T-helper 22 cell (primary cell): ENCODE measurements at regions not wholly inside any gene's neighbourhood (a gene's known extent, or its start where the extent isn't known, plus 50 kb on each side); places are given as distances from the start of the nearest gene placed in this dataset.
"Not testable (repeated sequence)": the region's sequence is repeated elsewhere in the genome, so short reads cannot be mapped to it uniquely, and the experiment has no call there.

Source experiments
- DNase-seq: peaks from one replicate; pipeline ENCODE4 v3.0.0-alpha.2; 2020; ENCODE audit warnings: low read depth

DNA sequence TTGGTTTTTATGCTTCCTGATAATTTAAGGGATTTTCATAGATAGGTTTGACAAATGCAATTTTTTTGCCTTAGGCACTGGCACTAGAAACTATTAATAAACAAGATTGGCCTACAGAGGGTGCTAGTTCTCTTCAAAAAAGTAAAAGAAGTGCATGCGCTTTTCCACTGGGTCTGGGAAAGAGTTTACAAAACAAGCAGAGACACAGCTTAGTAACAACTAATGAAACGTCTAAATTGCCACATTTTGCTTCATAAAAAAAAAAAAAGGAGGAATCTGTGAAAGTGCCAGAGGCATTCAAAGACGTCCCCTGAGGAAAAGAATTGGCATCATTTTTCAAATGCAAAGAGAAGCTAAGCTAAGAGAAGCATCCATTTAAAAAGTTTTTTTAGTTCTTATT is 58.3 kb upstream of the EEA1 start:
- DNase-seq, result no peak

DNA sequence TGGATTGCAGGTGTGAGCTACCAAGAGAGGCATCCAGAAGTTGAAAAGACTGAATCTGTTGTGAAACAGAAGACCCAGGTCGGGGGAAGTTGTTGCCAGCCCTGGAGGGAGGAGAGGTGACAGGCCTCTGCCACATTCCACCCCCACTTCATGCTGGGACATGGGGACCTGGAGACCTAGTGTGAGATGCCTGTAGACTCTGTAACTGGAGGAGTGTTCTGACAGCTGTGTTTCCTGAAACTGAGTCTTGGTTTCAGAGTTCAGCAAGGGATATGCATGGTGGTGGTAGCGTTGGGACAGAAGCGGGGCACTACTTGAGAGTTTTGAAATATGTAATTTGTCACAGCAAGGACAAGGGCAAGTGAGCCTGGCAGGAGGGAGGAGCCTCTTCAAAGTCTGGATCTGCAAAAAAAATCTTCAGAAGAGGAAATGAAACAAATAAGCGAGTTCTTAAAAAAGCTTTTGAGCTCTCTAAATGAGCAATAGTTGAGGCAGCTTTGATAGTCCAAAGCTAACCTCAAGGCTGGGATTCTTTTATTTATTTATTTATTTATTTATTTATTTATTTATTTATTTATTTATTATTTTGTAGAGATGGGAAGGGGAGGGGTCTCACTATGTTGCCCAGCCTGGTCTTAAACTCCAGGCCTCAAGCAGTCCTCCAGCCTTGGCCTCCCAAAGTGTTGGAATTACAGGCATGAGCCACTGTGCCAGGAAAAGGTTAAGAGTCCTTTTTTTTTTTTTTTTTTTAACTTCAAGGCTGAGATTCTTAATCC is 58.9 kb upstream of the EEA1 start:
- no peak for DNase-seq

DNA sequence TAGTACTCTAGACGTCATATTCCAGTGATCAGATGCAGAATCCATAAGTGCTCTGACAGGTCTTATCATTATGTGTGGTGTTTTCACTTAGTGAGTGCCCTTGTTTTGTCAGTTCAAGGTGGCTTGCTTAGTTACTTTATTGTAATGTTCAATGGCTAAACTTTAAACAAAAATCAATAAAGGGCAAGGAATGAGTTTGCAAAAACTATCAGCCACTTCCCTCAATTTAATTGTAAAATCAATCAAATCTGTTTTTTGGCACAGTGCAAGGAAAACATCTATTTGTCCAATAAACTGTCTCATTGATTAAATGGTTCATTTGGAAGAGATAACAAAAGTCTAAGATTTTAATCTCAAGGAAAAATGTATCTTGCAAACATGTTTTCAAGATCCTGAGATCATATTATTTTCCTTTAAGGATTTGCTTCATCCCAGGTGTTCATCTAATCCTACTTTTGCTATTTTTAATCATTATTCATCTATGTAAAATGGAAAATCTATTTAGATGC is 59.6 kb upstream of the EEA1 start:
- DNase-seq, result no peak

DNA sequence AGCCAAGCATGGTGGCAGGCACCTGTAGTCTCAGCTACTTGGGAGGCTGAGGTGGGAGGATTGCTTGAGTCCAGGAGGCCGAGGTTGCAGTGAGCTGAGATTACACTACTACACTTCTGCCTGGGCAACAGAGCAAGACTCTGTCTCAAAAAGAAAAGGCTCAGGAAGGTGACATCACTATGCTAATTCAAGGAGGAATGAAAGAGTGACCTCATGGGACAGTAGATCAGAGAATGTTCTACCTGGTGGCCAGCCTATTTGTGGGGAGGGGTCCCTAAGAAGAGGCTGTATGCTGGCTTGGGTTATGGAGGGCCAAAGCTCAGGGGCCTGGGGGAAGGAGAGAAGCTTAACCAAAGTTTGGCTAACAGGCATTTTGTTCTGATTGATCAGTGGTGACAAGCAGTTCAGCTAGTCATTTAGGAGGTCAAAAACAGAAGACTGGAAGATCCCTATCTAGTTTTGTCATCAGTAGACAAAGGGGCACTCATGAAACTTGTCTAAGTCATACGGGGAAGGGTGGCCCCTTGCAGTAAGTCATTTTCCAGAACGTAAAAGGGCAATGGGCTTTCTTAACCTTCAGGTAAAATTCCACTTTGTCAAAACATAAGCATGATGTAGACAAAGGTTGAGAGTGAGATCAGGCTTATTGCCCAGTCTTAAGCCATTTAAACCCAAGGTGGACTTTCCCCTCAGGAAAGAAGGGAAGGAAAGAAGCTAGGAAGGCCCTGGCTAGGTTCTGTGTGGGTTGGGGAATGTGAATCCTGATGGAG is 60.8 kb upstream of the EEA1 start:
- DNase-seq, result no peak

DNA sequence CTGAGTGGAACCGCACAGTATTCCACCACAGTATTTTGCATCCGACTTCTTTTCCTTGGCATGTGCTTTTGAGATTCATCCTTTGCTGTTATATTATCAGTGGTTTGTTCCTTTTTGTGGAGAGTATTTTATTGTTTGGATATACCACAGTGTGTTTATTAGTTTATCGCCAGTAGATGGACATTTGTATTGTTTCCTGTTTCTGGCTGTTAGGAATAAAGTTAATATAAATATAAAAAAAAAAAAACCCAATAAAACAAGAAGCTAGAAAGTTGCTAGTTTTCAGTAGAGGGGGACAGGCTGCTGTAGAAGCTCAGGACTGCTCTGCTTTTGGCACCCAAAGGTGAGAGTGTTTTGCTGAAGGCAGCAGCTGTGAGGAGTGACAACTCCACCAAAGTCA is 62.0 kb upstream of the EEA1 start:
- no peak for DNase-seq

DNA sequence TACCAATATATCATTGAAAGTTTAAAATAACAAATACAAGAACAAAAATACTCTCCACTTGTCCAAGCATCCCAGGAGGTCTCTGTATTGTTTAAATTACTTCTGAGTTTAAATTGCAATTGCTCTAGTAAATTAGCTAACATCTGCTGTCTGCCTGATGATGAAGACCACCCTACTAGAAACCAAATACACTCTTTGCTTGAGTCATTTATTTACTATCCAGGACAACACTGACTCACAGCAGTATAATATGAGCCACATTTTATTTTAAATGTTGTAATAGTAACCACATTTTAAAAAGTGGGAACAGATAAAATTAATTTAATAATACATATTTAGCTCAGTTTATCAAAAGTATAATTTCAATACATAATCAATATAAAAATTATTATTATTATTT is 62.9 kb upstream of the EEA1 start:
- DNase-seq, result no peak

DNA sequence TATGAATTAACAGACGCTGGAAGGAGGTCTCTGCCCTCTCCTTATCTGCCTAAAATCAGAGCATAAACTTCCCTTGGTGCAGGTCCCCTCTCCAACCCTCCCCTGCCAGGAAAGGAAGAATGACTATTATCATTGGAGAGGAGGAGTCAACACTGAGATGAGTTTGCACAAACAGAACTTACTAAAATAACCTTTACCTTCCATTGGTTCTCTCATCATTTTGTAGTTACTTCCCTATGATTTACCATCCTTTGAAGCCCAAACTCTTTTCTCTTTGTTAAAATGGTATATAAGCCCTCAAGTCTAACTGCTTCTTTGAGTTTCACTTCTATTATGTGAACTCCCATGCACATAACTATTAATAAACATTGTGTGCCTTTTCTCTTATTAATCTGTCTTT is 64.2 kb upstream of the EEA1 start:
- DNase-seq, result no peak

DNA sequence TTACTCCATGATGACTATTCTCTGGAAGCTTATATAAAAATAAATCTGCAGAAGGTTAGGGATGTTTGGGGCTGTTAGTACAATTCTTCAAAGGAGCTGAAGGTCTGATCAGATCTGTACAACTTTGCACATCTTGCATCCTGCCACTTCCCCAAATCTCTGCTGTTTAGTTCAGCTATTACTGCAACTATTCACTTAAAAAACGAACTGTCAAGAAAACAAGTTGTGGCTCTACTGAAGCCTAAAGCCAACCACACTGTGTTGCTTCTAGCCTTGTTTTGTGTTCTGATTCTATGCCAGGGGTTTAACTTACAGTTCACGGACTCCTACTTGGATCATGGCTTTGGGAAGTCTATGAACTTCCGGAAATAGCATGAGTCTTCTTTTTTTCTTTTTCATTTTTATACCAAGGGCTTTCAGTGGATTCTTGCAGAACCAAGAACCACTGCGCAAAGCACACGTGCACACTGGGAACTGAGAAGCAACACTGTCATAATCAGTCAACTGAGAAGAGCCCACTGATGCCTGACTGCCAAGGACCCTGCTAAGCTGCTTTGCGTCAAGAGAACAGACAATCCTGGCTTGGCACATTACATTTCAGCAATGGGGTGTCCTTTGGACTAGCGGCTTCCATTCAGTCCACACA is 66.3 kb upstream of the EEA1 start:
- no peak for DNase-seq

DNA sequence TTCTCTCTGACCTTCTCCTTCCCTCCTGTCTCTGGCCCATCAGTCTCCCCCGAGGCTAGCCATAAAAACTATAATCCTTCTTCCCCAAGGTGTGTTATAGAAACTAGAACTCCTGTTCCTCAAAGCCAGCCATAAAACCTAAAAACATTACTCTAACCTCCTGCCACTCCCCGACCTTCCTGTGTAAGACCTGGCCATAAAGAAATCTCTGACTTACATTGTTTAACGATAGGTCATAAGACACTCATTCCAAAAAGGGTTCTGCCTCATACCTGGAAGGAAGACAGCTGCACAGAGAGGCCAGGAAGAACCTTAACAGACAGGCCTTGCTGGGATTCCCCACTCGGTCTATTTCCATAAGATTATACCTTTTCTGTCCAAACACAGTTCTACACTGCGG is 70.9 kb upstream of the EEA1 start:
- no peak for DNase-seq

DNA sequence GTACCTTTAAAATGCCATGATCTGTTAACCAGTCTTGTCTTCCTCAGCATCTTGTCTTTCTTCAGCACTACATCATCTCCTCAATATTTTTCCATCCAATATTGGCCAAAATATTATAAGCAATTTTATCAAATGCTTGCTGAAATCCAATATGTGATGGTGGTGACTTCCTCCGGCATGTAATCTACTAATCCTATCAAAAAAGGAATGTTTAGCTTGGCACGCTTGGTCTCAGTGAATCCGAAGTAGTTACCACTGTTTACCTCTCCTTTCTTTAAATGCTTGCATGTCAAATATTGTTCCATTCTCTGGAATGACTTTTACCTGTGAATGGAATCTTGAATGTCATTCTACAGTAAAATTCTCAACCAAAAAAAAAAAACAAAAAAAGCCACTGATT is 72.3 kb upstream of the EEA1 start:
- no peak for DNase-seq

DNA sequence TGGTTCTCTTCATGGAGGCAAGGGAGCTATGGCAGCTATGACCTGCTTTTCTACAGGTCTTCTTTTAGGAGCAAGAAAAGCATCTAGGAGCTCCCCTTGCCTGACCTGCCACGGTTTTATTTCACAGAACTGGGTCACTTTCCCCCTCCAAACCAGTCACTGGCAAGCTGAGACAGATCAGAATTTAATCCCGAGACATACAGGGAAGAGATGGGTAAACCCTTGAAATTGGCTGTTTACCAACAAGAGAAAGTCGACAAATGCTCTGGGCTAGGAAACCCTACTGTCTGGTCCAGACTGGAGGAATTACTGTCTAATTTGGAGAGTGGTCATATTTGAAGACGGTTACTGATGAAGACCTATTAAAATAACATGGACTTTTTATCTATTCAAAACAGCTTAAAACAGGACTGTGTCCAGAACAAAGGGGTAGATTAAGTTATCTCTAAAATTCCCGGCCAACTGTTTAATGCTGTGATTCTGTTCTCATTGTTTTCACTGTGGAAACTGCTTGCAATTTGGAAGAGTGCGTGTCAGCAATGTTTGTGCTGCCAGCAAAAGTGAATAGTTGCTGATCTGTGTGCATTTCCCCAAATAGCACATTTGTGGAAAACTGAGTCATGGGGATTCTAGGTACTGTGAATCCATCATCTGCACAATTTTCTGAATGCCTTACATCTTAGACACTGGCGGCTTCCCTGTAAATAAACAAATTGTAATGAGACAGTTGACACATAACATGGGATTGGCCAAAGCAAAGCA is 73.4 kb upstream of the EEA1 start:
- no peak for DNase-seq

DNA sequence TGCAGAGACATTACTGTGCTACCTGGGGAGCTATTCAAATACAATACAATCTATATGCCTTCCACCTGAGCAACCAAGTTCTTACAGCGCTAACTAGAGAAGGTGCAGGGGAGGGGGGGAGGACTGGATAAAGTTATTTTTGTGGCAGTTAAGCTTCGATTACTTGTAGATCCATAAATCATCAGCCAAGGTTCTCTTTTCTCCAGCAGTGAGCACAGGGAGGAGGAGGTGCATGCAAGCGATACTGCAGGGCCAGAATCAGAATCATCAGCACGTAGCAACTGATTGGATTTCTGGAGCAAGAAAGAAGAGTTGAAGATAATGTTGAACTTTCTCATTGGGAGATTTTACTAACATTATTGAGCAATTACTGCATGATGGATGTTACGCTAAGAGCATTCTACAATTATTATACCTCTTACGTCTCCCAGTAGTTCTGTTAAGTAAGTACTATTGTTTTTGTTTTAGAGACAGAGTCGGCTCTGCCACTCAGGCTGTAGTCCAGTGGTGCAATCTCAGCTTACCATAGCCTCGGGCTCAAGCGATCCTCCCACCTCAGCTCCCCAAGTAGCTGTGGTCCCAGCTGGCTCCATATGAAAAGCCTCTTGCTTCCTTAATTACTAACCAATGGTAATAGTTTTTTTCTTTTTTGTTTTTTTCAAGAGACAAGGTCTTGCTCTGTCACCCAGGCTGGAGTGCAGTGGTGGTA is 74.6 kb upstream of the EEA1 start:
- no peak for DNase-seq

DNA sequence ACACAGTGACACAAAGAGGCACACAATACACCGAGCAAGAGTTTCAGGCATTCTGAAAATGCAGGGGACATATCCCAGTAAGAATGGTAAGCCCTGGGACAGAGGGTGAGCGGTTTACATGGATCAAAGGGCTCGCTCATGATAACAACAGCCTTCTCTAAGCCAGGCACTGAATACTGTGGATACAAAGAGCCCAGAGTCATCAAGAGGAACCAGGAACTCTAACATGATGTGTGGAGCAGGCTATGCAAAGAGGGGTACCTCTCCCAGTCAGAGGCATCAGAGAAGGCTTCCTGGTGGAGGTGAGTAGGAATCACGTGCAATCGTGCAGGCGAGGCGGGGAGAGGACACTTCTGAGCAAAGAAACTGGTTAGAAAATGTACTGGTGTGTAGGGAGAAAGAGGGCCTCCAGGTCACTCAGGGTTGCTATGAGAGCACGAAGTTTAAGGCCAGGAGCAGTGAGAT is 76.9 kb upstream of the EEA1 start:
- no peak for DNase-seq

DNA sequence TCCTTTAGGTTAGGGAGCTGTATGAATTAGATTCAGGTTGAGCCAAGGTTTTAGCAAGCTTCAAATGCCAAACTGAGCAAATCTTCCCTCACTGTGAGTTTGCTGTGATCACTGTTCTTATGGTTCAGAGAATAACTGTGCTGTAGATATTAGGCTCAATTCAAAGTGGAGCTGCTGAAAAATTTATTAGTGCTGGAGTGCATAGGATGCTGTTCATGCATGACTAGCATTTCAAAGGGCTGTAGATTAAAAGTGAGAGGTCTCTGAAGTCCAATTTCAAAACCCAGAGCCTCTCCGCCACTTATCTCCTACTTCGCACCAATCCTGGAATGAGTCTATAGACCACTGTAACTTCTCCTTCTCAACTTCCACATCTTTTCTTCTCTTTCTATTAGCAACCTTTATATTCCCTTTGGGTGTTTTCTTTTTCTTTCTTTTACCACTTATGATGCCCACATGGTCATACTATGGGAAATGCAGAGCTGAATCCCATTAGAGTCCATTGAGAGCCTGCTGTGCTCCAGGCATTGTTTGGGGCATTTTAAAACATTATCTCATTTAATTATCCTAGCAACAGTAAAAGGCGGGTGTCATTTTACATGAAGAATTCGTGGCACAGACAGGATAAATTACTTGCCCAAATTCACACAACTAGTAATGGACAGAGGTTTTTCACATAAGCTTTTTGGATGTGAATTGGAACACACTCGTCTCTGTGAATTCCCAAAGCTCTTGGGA is 77.5 kb upstream of the EEA1 start:
- DNase-seq, result no peak

DNA sequence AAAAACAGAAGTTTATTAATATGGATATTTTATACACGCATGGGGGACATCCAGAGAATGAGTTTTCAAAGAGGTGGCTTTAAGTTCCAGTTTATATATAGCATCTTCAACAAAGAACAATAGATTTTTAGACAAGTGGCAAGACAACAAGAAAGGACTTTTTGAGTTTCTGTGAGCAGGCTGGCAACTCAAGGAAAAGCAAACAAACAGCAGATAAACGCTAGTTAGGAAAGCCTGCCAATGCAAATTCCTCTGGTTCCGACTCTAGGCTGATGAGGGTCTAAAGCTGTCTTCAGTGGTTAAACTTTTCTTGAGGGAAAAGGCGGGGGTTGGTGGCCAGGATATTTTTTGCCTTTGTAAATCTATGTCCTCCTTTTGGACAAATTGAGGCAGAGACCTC is 78.4 kb upstream of the EEA1 start:
- DNase-seq, result no peak

DNA sequence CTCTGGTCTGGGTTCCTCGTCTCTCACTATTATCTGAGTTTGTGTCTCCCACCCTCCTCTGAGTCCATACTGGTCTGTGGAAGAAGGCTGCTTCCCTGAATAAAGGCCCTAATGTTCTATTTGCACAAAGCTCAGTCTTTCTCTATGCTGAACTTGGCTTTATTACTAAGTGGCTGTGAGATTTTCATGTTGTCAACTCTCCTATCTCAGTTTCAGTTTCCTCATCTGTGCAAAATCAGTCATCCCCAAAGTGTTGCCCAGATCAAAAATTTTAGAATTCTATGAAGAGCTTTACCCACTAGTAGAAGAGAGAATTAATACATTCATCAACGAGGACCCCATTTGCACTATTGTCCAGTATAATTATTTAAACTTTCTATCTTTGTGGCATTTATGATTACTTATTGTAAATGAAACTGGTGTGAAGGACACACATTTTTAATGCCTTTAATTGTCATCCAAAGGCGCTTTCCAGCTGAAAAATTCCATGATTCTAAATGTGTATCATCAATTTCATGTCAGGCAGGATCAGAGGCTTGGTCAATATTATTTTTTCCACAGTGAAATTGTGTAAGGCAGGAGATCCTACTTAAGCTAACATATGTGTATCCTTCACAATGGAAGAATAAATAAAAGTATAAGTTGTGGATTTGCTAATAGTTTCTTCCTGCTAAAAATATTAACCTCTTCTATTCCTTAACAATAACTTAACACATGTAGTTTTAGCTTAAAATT is 79.1 kb upstream of the EEA1 start:
- no peak for DNase-seq

DNA sequence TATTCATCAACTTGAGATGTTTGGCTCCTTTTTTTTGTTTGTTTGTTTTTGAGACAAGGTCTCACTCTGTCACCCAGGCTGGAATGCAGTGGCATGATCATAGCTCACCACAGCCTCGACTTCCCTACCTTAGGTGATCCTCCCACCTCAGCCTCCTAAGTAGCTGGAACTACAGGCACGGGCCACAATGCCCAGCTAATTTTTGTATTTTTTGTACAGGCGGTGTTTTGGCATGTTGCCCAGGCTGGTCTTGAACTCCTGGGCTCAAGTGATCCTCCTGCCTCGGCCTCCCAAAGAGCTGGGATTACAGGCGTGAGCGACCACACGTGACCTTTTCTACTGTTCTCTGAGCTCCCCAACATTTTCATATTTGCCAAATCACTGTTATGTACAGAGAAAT is 79.8 kb upstream of the EEA1 start:
- DNase-seq, result not testable (repeated sequence)

DNA sequence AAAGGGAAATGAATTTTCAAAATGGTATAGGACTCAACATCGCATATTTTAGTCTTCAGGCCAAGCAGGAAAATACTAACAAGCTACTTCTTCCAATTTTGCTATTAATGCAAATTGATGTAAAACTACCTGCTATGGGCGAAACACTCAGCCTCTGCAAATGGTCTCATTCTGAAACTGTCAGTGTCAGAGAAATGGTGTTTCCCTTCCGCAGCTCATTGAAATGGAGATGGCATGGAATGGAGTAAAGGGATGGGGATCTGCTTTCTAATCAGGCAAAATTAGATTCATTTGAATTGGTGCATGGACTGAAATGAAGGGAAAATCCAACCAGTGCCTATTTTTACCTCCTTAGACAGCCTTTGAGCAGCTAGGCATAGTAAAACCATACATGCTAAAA is 80.4 kb upstream of the EEA1 start:
- DNase-seq, result no peak

DNA sequence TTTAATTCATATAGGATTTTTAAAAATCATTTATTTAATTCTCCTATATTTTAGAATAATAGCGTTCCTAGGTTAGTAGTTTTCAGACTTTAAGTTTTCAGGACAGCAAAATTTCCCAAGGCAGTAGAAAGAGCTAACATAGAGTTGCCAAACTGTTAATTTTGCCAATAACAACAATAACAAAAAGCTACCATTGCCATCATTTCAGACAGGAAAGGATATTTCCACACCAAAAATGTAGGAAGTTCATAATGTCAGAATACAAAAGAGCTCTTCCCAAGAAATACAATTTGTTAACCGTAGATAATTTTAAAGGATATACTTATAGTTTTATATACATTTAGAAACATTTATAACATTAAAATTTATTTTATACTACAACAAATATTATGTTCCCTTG is 81.4 kb upstream of the EEA1 start:
- DNase-seq, result no peak

DNA sequence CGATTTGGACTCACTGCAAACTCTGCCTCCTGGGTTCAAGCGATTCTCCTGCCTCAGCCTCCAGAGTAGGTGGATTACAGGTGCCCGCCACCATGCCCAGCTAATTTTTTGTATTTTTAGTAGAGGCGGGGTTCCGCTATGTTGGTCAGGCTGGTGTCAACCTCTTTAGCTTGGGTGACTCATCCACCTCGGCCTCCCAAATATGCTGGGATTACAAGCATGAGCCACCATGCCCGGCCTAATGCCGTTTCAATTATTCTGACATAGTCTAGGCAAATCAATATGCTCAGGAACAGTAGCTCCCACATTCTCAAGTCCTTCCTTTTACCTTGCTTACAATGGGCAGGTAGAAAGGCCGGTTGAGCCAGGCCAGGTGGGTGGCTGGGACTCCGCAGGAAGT is 82.0 kb upstream of the EEA1 start:
- DNase-seq, result no peak
